ENCODE measurements at regions not wholly inside any gene's neighbourhood (a gene's known extent, or its start where the extent isn't known, plus 50 kb on each side); places are given as distances from the start of the nearest gene placed in this dataset.

DNA sequence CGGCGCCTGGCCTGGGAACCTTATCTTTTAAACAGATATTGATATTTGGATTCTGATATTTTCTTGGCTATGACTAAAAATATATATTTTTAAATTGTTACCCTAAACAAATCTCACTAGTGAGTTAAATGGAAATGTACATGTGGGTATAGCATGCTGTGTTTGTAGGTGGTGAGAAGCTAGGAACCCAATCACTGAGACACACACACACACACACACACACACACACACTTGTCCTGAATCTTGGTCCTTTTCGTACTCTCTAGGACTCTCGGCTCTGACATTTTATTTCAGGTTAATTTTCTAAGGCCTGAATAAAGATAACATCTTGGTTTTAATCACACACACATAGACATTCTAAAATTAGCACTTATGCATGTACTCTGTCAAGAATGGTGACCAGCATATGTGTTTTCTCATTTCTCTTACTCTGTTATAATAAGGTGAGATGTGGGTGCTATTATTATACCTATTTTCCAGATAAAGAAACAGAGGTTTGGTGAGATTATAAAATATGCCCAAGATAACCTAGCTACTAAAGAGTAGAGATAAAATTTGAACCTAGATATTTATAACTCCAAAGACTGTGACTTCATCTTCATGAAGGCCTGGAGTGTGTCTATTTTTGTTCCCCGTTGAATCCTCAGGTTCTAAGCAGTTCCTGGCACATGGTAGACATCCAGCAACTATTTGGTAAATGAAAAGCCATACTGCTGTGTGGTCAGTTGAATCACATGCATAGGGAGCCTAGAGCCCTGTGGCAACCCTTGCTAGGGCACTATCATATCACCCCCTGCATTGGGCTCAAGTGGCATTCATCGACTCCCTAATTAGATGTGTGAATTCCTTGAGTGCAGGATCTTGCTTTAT is 85.0 kb upstream of the RAB3GAP2 start:
- DNase-seq, result no peak

DNA sequence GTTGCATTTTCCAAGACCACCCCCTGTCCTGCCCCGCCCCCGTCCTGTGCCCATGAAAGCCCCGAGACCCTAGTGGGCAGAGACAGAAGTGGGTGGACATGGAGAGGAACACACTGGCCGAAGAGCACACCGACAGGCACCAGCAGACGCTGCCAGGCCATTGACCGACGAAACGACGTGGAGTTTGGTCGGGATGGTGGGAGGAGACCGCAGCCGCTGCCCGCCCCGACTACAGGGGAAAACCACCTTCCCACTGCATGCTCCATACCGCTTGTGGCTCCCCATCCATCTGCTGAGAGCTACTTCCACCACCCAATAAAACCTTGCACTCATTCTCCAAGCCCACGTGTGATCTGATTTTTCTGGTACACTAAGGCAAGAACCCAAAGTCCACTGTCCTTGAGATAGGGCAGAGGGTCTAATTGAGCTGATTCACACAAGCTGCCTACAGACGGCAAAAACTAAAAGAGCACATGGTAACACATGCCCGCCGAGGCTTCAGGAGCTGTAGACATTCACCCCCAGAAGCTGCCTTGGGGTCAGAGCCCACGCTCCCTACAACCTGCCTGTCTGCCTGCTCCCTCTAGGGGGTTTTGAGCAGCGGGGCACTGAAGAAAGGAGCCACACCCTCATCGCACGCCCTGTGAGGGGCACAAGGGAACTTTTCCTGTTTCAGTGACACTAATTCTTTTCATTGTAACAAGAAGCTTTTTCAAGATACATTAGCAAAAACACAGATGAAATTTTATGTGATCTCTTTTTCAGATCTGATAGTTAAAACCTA is 81.2 kb upstream of the RAB3GAP2 start:
- DNase-seq, result no peak

DNA sequence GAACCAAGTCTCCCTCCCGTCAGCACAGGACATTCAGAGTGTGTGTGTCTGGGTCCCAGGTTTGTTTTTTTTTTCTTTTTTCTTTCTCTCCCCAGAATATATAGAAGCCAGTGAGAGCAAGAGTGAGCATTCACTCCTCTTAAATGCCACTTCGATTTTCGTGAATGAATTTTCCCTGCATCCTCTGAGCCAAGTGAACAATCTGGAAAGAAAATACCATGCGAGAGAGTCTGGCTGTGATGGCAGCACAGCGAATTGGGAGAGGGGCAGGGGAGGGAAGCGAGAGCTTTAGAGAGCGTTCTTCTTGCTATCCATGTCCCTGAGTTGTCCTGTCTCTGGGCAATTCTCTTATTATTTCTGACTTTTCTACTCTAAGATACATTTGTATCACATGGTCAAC is 76.0 kb upstream of the RAB3GAP2 start:
- DNase-seq, result no peak

DNA sequence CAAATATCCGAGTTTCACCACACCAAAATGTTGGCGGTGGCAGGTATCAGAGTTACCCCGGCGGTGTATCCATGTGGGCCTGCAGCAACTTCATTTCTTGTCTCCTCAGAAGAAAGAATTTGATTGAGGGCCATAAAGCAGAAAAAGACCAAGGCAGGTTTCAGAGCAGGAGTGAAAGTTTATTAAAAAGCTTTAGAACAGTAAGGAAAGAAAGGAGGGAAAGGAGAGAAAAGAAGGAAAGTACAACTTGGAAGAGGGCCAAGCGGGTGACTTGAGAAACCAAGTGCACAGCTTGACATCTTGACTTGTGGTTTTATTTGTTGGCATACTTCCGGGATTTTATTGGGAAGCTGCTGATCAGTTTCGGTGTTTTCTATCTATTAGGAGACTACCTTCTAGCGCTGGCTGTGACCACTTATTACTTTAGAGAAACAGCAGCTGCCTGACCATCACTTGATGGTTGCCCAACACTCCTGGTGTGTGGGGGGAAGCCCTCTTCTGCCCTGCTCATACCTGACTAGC is 75.5 kb upstream of the RAB3GAP2 start:
- DNase-seq, result no peak

DNA sequence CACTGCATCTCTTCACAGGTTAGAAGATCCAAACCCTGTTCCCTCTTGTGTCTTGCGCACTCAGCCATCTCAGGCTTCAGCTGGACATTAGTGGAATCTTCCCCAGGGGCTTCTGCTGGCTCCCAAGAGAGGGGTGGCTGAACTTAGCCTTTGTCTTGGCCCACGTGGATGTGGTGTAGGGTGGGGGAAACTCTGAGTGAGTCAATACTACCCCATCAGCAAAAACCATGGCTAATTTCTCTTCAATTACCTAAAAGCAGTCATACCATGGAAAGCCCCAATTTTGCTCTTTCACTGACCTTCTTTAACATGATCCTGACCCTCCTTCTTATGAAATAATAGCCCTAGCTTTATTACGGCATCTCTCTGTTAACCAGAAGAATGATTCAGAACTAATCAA is 72.5 kb upstream of the RAB3GAP2 start:
- no peak for DNase-seq

DNA sequence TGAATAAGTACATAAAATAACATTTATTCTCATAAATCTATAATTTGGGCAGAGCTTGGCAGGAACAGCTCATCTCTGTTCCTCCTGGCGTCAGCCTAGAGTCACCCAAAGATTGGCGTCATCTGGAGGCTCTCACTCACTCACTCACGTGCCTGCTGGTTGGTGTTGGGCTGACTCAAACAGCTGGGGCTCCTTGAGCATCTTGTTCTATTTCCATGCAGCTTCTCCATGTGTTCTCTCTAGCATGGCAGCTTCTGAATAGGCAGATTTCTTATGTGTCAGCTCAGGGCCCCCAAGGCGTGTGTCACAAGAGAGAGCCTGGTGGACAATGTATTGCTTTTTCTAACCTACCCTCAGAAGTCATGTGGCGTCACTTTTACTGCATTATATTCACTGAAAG is 70.6 kb upstream of the RAB3GAP2 start:
- DNase-seq, result no peak

DNA sequence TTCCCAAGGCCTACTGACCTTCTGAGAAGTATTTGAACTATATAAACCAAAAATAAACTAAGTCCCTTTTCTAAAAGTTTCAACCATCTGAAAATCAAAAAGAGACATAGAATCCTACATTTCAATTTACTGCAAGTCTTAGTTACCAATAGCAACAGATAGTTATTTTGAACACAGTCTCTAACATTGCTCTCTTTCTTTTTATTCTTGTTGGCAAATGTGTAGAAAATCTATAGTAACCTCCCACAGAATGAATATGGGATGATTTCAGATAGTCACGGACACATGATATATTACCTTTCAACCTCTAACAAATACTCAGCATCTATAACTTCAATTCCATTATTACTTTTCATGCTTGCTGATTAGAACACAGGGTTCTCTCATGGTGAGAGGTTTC is 68.9 kb upstream of the RAB3GAP2 start:
- DNase-seq, result no peak

DNA sequence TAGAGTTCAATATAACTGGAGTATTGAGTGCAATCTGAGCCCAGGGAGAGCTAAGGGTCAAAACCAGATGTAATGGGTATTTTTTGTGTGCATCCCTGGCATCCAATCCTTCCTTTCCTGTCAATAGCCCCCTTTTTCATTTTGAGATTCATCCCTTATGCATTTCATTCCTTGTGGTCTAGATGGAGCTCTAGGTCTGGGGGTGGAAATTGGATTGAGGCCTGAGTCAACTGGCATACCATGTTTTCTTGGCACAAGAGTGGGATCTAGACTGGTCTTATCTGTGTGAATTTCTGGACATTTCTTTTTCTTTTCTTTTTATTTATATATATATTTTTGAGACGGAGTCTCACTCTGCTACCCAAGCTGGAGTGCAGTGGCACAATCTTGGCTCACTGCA is 67.3 kb upstream of the RAB3GAP2 start:
- no peak for DNase-seq

DNA sequence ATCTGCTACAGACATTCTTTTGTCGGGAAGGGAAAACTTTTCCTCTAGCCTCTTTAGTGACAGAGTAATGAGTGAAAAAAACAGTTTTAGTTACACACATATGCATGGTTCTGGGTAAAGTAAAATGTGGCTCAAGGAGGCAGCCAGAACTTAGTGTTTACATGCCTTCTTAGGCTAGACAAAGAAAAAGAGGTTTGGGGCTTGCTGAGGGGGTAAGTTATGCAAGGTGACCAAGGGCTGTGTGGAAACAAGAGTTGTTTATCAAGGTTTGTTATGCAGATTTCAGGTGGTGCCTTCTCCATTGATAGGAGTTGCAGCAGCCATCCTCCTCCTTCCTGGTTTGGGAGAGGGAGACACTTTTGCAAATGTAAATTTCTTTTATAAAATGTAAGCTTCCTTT is 66.5 kb upstream of the RAB3GAP2 start:
- DNase-seq, result no peak

DNA sequence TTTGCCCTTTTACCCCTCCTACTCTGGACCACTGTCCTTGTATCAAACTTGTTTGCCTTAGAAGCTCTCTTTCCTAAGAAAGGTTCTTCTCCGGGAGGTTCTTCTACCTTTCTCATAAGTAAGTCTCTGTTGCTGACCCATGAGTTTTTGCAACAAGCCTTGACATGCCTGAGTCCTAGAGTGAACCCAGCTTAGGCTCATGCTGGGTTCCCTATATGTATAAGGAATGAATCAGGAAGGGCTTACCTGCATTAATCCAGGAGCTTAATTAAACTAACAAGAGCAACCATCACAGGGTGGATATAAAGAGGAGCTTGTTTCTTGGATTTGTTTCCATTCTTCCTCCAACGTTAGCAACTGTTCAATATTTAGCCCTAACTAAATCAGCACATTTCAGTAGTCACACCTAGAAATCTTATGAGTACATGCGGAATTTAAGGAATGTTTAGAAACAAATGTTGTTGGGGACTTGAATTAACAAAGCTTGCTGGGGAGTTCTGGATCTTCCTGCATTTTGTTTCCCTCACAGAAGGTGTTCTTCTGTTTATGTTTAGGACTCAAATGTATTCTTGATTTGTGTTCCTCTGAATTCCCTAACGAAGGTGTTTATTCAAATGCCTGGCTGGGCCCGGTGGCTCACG is 64.3 kb upstream of the RAB3GAP2 start:
- no peak for DNase-seq

DNA sequence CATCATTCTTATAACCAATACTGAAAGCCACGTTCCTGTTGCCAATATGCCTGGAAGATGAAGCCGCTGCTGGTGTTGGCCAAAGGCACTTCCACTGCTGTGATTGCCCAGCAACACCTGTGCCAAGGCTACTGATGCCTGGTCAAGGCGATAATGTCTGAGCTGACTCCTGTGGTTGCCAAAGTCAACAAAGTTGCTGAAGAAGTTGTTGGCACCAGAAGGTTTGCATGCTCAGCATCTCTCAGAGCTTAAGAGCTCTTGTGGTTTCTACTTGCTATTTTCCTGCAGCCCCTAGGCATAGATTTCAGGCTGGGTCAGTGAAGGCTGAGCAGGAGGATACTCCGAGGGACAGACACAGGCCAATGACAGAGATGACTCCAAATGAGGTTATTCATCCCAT is 63.4 kb upstream of the RAB3GAP2 start:
- no peak for DNase-seq

DNA sequence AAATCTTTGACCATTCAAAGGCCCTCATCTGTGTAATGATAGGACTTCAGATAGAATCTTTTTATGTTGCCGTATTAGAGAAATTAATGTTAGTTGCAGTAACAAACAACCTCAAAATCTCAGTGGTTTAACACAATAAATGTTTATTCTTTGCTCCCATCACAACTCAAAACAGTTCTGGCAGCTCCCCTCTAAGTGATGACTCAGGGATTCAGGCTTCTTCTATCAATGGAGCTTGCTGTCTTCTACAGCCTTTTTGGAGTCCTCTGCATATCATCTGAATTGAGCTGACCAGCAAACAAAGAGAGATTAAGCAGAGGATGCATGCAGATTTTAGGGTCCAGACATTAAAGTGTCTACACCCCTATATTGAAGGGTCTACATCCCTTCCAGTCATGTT is 59.1 kb upstream of the RAB3GAP2 start:
- DNase-seq, result no peak

DNA sequence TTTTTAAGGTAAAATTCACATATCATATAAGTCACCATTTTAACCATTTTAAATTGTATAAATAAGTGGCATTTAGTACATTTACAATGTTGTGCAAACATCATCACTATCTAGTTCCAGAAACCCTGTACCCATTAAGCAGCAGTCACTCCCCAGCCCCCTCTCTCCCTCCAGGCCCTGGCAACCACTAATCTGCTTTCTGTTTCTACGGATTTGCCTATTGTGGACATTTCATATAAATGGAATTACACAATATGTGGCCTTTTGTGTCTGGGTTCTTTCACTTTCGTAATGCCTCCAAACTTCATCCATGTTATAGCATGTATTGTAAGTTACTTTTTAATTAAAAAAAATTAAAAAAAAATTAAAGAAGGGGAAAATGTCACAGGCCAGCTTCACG is 58.0 kb upstream of the RAB3GAP2 start:
- DNase-seq, result no peak

DNA sequence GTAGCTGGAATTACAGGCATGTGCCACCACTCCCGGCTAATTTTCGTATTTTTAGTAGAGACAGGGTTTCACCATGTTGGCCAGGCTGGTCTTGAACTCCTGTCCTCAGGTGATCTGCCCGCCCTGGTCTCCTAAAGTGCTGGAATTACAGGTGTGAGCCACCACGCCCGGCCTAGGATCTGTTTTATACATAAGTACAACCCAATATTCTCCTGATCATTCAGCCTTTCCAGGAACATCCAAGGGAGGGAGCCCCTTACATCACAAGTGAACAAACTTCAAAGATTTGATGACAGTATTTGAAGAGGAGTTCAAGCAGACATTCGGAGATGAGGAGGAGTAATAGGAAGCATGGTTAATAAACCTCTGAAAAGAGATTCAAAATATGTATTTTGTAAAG is 54.9 kb upstream of the RAB3GAP2 start:
- DNase-seq, result no peak

DNA sequence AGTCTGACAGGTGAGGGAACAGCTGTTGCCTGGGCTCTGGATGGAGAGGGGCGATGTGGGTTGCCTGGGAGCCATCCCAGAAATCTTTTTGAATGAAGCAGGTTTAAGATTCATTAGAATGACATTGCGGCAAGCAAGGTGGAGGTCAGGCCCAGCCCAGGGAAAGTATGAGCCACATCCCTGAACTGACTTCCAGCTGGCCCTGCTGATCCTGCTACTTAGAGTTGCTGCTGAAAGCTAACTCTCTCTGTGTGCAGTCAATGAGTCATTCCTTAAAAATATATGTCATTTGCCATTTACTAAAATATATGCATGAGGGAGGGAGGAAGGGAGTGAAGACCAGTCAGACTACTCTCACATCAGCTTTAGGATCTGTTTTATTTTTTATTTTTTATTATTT is 54.3 kb upstream of the RAB3GAP2 start:
- DNase-seq, result no peak

DNA sequence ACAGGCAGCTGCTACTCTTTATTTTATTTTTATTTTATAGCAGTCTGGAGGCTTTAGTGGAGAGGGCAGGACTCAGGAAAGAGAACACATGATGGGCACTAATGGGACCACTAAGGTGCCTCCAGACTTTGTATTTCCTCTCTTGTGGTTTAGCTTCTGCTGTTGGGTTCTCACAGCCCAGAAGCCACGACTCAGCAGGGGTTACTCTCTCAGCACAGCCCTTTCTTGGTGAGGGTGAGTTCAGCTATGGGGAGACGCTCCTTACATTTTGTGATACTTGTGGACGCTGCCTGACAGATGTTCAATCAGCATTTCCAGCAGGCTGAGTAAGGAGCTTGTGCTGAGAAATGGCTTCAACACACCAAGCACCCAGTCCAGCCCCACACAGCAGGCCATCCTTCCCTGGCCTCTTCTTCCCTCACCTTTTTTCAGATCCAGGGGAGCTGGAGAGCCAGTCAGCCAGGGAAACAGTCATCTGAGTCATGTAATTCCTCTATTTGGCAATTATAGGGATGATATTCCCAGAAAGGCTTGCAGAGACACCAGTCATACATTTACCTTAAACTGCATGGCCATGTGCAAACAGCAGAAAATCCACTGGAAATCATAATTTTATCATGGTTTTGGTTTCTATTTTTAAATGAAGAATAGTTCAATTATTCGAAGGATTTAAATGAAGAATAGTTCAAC is 53.2 kb upstream of the RAB3GAP2 start:
- DNase-seq, result no peak

DNA sequence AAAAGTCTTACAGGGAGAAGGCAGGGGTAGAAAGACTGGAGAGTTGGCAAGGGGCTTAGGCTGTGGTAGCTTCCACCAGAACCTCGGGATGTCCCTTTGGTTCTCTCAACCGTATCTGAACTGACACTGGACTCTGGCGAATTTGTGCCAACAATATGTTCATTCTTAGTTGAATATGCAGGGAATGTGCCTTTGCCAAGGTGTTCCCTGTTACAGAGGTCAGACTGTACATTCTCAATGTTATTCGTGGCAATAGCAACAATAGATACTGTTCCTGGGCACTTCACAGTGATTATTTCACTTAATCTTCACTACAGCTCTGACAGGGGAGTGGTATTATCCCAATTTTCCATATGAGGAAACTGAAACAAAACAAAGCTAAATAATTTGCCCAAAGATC is 51.5 kb upstream of the RAB3GAP2 start:
- DNase-seq, result no peak

DNA sequence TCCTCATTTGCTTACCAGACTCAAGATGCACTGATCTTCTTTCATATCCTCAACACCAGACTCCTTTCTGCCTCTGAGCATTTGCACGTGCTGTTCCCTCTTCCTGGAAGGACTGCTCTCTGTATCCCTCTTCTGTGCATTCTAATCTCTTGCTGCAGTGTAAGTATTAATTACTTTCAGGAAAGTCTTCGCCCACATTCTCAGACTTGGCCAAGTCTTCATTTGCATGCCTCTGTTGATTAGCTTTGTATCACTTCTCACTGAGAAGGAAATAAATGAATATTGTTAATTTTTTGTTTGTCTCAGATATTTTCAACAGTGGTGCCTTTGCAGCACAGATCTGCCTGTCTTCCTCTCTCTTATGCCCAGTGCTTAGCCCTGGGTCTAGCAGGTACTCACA is 50.3 kb upstream of the RAB3GAP2 start:
- DNase-seq, result no peak

Measured in right forelimb (tissue), 1 donor.